ENCODE measurements at regions not wholly inside any gene's neighbourhood (a gene's known extent, or its start where the extent isn't known, plus 50 kb on each side); places are given as distances from the start of the nearest gene placed in this dataset.

DNA sequence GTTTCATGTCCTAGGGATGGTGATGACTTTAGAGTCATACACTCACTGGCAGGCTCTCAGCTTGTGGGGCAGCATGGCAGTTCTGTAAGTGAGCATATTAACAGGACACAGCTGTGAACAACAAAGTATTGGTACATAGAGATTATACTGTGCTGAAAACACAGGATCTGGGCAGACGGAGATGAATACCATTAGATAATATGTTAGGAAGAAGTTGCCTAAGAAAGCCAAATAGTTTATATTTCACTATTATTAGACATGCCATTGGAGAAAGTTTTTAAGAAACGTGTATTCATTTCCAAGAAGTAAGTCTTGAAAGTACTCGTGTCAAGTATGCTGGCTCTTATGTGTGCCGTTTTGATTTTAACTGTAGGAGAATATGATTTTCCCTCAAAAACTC lies 274.5 kb downstream of the INHBA start:
- TF ChIP-seq, protein P1, sequence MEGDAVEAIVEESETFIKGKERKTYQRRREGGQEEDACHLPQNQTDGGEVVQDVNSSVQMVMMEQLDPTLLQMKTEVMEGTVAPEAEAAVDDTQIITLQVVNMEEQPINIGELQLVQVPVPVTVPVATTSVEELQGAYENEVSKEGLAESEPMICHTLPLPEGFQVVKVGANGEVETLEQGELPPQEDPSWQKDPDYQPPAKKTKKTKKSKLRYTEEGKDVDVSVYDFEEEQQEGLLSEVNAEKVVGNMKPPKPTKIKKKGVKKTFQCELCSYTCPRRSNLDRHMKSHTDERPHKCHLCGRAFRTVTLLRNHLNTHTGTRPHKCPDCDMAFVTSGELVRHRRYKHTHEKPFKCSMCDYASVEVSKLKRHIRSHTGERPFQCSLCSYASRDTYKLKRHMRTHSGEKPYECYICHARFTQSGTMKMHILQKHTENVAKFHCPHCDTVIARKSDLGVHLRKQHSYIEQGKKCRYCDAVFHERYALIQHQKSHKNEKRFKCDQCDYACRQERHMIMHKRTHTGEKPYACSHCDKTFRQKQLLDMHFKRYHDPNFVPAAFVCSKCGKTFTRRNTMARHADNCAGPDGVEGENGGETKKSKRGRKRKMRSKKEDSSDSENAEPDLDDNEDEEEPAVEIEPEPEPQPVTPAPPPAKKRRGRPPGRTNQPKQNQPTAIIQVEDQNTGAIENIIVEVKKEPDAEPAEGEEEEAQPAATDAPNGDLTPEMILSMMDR (IDR thresholded peaks at IDR 0.05), result no peak
- TF ChIP-seq POLR2A (IDR thresholded peaks at IDR 0.05), result no peak
